ENCODE measurements at regions not wholly inside any gene's neighbourhood (a gene's known extent, or its start where the extent isn't known, plus 50 kb on each side); places are given as distances from the start of the nearest gene placed in this dataset.

GRCh38 chr3:145070795-145071194 lies 1090.2 kb downstream of the PLOD2 start:
- Histone ChIP-seq H3K36me3 (no peaks in the 10 kb centered on the region), H3K27me3 (replicated peaks; ENCODE audit: insufficient read depth) (no peaks in the 10 kb centered on the region), H3K4me1 (replicated peaks) (no peaks in the 10 kb centered on the region), H3K9me3 (no peaks in the 10 kb centered on the region), H3K4me3 (no peak overlapping the region), H3K27ac (no peak overlapping the region)
- TF ChIP-seq POLR2A (IDR thresholded peaks at IDR 0.05), result no peak
- TF ChIP-seq POLR2AphosphoS5 (IDR thresholded peaks at IDR 0.05), result no peak
- no peak for TF ChIP-seq CTCF (IDR thresholded peaks at IDR 0.05)
- WGBS, result 89% methylated on average over 2 of the region's 2 CpGs
- DNase-seq (ENCODE audit: low spot score), result no peak
- intact Hi-C loops (cut with DNase I), result no loop called here

- Histone ChIP-seq H3K27me3 (replicated peaks; ENCODE audit: insufficient read depth) (no peaks in the 10 kb centered on the region), H3K27ac (no peak overlapping the region), H3K4me3 (no peak overlapping the region), H3K4me1 (replicated peaks) (no peaks in the 10 kb centered on the region), H3K9me3 (no peaks in the 10 kb centered on the region), H3K36me3 (no peaks in the 10 kb centered on the region)
- TF ChIP-seq POLR2AphosphoS5 (IDR thresholded peaks at IDR 0.05) (no peak), POLR2A (IDR thresholded peaks at IDR 0.05) (no peak), CTCF (IDR thresholded peaks at IDR 0.05) (no peak)
- WGBS, result 89% methylated on average over 2 of the region's 2 CpGs
- no peak for DNase-seq (ENCODE audit: low spot score)
- intact Hi-C loops (cut with DNase I), result no loop called here
These were observed 1081.5 kb downstream of the PLOD2 start for GRCh38 chr3:145079436-145079835.

GRCh38 chr3:145087038-145087437 lies 1073.9 kb downstream of the PLOD2 start:
- H3K9me3 ChIP-seq, result no peaks in the 10 kb centered on the region
- 95% methylated on average over 1 of the region's 1 CpG for WGBS
- DNase-seq (ENCODE audit: low spot score), result no peak
- no peak for TF ChIP-seq CTCF (IDR thresholded peaks at IDR 0.05)
- TF ChIP-seq POLR2AphosphoS5 (IDR thresholded peaks at IDR 0.05), result no peak
- TF ChIP-seq POLR2A (IDR thresholded peaks at IDR 0.05), result no peak
- H3K4me1 ChIP-seq (replicated peaks), result no peaks in the 10 kb centered on the region
- no peaks in the 10 kb centered on the region for H3K27me3 ChIP-seq (replicated peaks; ENCODE audit: insufficient read depth)
- no peak overlapping the region for H3K4me3 ChIP-seq
- intact Hi-C loops (cut with DNase I), result no loop called here
- H3K27ac ChIP-seq, result no peak overlapping the region
- H3K36me3 ChIP-seq, result no peaks in the 10 kb centered on the region

- Histone ChIP-seq H3K27me3 (replicated peaks; ENCODE audit: insufficient read depth) (no peaks in the 10 kb centered on the region), H3K27ac (no peak overlapping the region), H3K4me1 (replicated peaks) (no peaks in the 10 kb centered on the region), H3K4me3 (no peak overlapping the region), H3K36me3 (no peaks in the 10 kb centered on the region), H3K9me3 (no peaks in the 10 kb centered on the region)
- no peak for DNase-seq (ENCODE audit: low spot score)
- WGBS, result 64% methylated on average over 2 of the region's 2 CpGs
- intact Hi-C loops (cut with DNase I), result no loop called here
- TF ChIP-seq POLR2A (IDR thresholded peaks at IDR 0.05) (no peak), POLR2AphosphoS5 (IDR thresholded peaks at IDR 0.05) (no peak), CTCF (IDR thresholded peaks at IDR 0.05) (no peak)
These were observed 1072.1 kb downstream of the PLOD2 start for GRCh38 chr3:145088917-145089316.

GRCh38 chr3:145089337-145089736 lies 1071.6 kb downstream of the PLOD2 start:
- Histone ChIP-seq H3K27me3 (replicated peaks; ENCODE audit: insufficient read depth) (no peaks in the 10 kb centered on the region), H3K36me3 (no peaks in the 10 kb centered on the region), H3K4me1 (replicated peaks) (no peaks in the 10 kb centered on the region), H3K4me3 (no peak overlapping the region), H3K9me3 (no peaks in the 10 kb centered on the region), H3K27ac (no peak overlapping the region)
- DNase-seq (ENCODE audit: low spot score), result no peak
- intact Hi-C loops (cut with DNase I), result no loop called here
- WGBS, result 86% methylated on average over 2 of the region's 2 CpGs
- TF ChIP-seq CTCF (IDR thresholded peaks at IDR 0.05), result no peak
- no peak for TF ChIP-seq POLR2A (IDR thresholded peaks at IDR 0.05)
- no peak for TF ChIP-seq POLR2AphosphoS5 (IDR thresholded peaks at IDR 0.05)
